Coronary artery (tissue), 2 donors: ENCODE measurements at regions not wholly inside any gene's neighbourhood (a gene's known extent, or its start where the extent isn't known, plus 50 kb on each side); places are given as distances from the start of the nearest gene placed in this dataset.
"Not testable (repeated sequence)": the region's sequence is repeated elsewhere in the genome, so short reads cannot be mapped to it uniquely, and the experiment has no call there.

ENCODE experiments used
- DNase-seq: peaks from one replicate; pipeline ENCODE4 v3.0.0-alpha.2; 2017; ENCODE audit warnings: low spot score
- H3K27ac ChIP-seq, 2 donors: fragments of 200-600 bp; sonication (generic); one replicate each; pipeline ENCODE4 v1.5.1; 2016 to 2019
- H3K4me3 ChIP-seq: fragments of 200-600 bp; sonication (generic); 2 replicates; pipeline ENCODE4 v1.5.1; 2016; ENCODE audit warnings: mild to moderate bottlenecking, moderate library complexity
- CTCF ChIP-seq: fragments of 200-600 bp; sonication (generic); IDR thresholded peaks from one replicate; pipeline ENCODE4 v1.5.1; 2019; ENCODE audit warnings: antibody characterized with exemption

GRCh38 chr7:69282946-69283345, 315.3 kb upstream of the AUTS2 start:
- Histone ChIP-seq H3K4me3 (no peak overlapping the region), H3K27ac (no peak overlapping the region)
- TF ChIP-seq CTCF: no peak
- peak; percentile 26 for DNase-seq

DNA sequence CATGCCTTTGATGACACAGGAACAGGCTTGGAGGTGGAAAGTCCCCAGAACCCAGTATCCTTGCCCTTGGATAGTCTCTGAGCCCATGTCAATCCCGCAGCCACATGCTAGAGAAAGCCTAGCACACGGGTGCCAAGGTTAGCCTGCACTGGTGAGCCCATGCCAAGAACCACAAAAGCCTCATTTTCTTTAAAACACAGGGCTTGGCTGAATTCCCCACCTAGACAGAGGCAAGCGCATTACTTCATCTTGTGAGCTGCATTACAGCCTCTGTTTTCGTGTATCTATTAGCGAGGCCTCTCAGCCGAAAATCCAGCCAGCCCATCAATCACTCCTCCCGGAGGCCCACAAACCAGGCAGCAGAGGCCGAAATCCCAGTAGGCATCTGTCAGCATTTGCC, 314.9 kb upstream of the AUTS2 start:
- Histone ChIP-seq H3K27ac (no peak overlapping the region), H3K4me3 (no peak overlapping the region)
- TF ChIP-seq CTCF: no peak
- peak; percentile 71 for DNase-seq

GRCh38 chr7:69285854-69286253, 312.4 kb upstream of the AUTS2 start:
- Histone ChIP-seq H3K4me3 (no peak overlapping the region), H3K27ac (no peak overlapping the region)
- DNase-seq: no peak
- TF ChIP-seq CTCF: no peak

- Histone ChIP-seq H3K27ac (no peak overlapping the region), H3K4me3 (no peak overlapping the region)
- DNase-seq: no peak
- no peak for TF ChIP-seq CTCF
These were observed 302.3 kb upstream of the AUTS2 start for GRCh38 chr7:69295977-69296376.

- no peak overlapping the region for H3K4me3 ChIP-seq
- no peak for TF ChIP-seq CTCF
- DNase-seq: no peak
- no peak overlapping the region for H3K27ac ChIP-seq
These were observed 297.0 kb upstream of the AUTS2 start for GRCh38 chr7:69301253-69301652.

DNA sequence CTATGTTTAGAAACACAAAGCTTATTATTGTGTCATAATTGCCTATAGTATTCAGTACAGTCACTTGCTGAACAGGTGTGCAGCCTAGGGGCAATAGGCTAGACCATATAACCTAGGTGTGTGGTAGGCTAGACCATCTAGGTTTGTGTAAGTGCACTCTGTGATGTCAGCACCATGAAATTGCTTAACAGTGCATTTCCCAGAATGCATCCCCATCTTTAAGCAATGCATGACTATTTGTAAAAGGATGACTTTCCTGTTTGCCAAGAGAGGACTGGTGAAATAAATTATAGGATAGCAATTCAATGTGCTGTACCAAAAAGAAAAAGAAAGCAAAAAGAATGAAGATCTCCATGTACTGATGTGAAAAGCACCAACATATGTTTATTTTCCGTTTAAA, 288.7 kb upstream of the AUTS2 start:
- no peak overlapping the region for H3K27ac ChIP-seq
- no peak for TF ChIP-seq CTCF
- no peak for DNase-seq
- no peak overlapping the region for H3K4me3 ChIP-seq

DNA sequence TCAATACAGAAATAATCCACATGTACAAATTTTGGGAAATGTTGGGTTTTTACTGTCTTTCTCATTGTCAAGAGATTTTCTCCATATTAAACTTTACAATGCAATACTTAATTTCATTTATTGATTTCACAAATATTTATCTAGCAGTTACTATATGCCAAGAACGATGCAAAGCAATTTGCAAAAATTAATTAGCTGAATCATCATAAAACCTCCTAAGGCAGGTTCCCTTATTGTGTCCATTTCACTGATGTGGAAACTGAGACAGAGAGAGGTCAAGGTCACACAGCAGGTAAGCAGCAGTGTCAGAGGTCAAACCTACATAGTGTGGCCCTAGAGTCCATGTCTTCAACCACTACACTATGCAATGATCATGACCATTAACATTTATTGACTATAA, 286.8 kb upstream of the AUTS2 start:
- H3K27ac ChIP-seq: no peak overlapping the region

GRCh38 chr7:69313852-69314251, 284.4 kb upstream of the AUTS2 start:
- DNase-seq, H3K27ac ChIP-seq, H3K4me3 ChIP-seq: not testable (repeated sequence)

More for the DNA sequence above, 286.8 kb upstream of the AUTS2 start:
- no peak for TF ChIP-seq CTCF
- no peak for DNase-seq
- no peak overlapping the region for H3K4me3 ChIP-seq
